ENCODE measurements at regions not wholly inside any gene's neighbourhood (a gene's known extent, or its start where the extent isn't known, plus 50 kb on each side); places are given as distances from the start of the nearest gene placed in this dataset.
"Not testable (repeated sequence)": the region's sequence is repeated elsewhere in the genome, so short reads cannot be mapped to it uniquely, and the experiment has no call there.

DNA sequence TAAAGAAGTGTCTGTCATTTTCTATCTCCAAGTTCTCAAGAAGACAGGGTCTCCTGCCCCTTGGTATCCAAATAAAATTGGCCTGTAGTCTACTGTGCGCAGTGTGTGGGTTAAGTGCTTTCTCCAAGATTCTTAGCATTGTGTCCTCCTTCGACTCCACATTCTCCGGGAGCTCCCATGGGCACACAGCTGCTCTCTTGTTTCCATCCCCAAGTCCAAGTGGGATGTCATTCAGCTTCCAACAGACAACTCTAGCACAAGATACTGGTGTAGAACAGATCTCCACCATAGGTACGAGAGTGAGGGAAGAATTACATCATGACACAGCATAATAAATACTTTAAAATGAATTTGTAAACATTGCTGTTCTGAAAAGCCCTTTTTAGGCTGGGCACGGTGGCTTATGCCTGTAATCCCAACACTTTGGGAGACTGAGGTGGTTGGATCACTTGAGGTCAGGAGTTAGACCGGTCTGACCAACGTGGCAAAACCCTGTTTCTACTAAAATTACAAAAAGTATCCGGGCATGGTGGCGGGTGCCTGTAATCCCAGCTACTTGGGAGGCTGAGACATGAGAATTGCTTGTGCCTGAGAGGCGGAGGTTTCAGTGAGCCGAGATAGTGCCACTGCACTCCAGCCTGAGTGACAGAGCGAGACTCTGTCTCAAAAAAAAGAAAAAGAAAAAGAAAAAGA, 196.2 kb downstream of the C9orf152 start:
- no peak for DNase-seq (ENCODE audit: low read depth in 2 of 2, low spot score in 1 of 2)

DNA sequence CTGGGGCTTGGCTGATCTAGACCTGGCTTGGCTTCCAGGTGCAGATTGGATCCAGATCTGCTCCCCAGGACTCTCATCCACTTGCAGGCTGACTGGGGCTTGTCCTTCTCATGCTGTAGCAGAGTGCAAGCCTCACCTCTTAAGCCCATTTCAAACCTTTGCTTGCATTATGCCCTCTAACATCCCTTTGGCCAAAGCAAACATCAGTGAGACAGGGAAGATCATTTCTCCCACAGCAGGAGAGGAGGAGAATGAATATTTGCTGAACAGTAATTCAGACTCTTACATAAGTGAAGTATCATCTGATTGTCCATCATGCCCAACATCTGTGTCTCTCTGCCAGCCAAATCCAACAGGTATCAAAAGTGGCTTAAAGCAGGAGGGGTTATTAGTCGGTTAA, 194.9 kb downstream of the C9orf152 start:
- no peak for DNase-seq (ENCODE audit: low read depth in 2 of 2, low spot score in 1 of 2)

DNA sequence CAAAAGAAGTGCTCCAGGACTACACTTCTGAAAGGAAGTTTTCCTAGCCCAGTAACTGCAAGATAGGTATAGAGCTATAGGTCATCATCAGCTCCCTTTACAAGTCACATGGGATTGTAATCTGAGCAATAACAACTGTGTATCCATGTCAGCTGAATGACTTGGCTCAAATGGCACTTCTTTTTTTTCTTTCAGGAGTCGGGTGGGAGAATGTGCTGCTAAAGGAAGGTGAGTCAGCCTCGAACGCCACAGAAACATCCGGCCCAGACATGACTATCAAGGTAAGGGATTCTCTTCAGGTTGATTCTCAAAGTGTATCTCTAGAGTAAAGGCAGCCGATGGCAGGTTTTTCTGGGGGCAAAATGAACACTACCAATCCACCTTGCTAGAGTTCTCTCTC, 192.2 kb downstream of the C9orf152 start:
- no peak for DNase-seq (ENCODE audit: low read depth in 2 of 2, low spot score in 1 of 2)

DNA sequence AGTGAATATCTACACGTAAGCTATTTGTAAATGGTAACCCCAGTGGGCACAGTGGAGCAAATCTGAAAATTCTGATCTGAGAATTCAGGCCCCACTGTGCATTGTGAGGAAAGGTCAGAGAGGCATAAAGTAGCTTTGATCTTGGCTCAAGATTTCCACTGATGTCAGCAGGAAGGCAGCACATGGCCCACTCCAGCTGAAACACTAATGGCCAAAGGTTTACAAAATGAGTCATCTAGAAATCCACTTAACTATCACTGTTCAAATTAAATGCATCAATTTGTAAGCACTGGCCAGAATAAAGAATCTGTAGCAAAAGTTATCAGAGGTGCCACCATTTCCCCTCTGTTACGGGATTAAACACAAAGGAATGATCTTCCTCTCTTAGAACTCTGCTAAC, 191.6 kb downstream of the C9orf152 start:
- DNase-seq (ENCODE audit: low read depth in 2 of 2, low spot score in 1 of 2), result no peak

DNA sequence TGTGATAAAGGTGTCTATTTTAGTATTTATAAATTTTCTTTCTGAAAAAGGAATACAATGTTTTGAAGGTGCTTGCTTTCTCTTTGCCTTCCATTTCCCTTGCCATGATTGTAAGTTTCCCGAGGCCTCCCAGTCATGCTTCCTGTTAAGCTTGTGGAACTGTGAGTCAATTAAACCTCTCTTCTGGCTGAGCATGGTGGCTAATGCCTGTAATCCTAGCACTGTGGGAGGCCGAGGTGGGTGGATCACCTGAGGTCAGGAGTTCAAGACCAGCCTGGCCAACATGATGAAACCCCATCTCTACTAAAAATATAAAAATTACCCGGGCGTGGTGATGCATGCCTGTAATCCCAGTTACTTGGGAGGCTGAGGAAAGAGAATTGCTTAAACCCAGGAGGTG, 187.7 kb downstream of the C9orf152 start:
- not testable (repeated sequence) for DNase-seq (ENCODE audit: low read depth in 2 of 2, low spot score in 1 of 2)

DNA sequence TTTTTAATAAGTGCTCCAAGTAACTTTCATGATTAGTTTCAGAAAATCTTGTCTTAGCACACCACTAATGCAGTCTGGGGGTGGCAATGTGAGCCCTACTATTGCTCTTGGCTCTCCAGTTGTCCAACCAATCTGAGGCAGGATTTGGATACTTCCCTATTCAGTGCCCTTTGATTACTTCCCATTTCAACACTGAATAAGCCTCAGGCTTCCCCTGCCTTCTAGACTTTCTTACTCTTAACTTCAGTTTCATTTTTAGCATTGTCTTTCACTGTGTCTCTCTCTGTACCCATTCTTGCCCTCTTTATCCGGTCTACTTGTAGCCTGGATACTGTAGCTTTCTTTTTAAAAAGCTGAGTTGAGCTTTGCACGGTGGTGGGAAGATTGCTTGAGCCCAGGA, 186.1 kb downstream of the C9orf152 start:
- no peak for DNase-seq (ENCODE audit: low read depth in 2 of 2, low spot score in 1 of 2)

DNA sequence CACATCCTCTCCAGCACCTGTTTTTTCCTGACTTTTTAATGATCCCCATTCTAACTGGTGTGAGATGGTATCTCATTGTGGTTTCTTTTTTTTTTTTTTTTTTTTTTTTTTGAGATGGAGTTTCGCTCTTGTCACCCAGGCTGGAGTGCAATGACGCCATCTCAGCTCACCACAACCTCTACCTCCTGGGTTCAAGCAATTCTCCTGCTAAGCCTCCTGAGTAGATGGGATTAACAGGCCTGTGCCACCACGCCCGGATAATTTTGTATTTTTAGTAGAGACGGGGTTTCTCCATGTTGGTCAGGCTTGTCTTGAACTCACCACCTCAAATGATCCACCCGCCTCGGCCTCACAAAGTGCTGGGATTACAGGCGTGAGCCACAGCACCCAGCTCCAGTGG, 184.7 kb downstream of the C9orf152 start:
- DNase-seq (ENCODE audit: low read depth in 2 of 2, low spot score in 1 of 2), result not testable (repeated sequence)

DNA sequence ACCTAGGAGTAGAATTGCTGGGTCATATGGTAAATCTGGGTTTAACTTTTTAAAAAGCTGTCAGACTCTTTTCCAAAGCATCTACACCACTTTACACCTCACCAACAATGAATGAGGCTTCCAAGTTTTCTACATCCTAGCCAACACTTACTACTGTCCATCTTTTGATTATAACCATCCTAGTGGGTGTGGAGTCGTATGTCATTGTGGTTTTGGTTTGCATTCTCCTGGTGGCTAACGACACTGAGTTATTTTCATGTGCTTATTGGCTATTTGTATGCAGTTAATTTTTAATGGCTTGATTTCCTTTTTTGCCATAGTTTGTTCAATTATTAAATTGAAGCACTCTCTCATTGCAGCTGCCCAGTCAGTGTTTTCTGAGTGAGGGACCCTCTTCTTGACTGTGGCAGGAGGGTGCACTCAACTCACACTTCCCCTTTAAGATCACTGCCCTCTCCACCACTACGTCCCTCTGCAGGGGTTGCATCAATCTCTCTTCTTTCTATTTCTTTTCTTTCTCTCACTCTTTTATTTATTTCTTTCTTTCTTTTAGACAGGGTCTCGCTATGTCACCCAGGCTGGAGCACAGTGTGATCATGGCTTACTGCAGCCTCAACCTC, 182.3 kb downstream of the C9orf152 start:
- no peak for DNase-seq (ENCODE audit: low read depth in 2 of 2, low spot score in 1 of 2)

DNA sequence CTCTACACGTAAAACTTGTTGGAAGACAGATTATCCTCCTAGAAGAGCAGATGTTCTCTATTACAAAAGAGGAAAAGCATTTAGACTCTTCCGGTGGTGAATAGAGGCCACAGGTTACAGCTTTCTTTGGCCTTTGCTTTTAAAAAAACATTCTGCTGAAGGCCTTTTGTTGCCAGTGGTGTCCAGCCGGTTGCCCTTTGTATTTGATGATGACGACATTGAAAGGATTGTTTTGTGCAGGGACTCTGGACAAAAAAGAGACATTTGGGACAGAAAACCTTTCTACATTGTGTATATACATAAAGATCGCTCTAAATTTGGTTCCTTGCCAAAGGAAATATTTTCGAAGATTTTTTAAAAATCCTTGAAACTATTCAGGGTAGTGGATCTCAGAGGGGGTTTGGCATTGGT, 180.3 kb downstream of the C9orf152 start:
- DNase-seq (ENCODE audit: low read depth in 2 of 2, low spot score in 1 of 2), result no peak

DNA sequence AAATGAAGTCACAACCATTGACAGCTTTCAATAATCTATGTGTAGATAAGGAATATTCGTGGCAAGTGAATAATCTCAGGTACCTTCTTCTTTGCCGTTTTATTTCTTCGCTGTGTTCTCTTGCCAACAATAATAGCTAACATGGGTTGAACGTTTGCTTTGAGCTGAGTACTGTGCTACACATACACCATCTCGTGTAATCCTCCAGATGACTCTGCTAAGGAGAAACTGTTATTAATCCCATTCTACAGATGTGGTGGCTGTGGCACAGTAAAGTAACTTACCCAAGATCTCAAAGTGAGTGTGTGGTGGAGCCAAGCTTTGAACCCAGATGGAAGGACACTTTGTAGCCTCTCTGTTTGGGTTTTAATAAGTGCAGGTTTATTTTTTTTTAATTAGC, 179.7 kb downstream of the C9orf152 start:
- DNase-seq (ENCODE audit: low read depth in 2 of 2, low spot score in 1 of 2), result no peak

DNA sequence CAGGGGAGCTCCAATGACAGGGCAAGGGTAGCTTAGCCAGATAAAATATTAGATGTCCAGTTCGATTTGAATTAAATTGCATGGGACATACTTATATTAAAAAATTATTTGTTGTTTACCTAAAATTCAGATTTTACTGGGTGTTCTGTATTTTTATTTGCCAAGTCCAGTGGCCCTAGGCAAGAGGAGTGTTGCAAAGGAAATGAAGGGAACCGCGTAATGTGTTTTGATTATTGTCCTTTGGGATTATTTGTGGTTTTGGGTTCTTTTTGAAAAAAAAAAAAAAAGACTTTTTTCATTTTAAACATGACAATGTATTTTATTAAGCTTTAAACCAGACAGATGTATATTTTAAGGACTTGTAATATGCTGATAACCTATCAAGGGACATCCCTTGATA, 179.3 kb downstream of the C9orf152 start:
- DNase-seq (ENCODE audit: low read depth in 2 of 2, low spot score in 1 of 2), result no peak

DNA sequence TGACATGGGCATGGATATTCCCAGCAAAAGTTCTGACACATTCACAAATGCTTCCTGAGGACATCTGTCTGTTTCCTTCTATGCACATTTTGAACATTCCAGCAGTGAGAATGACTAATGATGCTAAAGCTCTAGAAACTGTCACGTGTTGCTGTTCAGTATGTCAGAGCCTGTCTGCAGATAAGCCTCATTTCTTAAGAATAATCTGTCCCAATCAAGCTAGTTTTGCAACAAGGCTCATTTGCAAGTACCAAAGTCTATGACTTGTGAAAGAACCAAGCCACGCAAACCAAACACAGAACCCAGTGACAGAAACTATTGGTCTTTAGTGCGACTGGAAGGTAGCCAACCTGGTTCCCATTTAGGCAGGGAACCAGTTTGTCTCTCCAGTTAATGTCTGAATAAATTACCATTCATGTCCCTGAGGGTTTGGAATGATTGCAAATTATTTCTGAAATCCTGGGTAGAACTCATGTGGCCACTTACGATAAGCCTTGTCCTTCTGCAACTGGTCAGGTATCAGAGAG, 178.5 kb downstream of the C9orf152 start:
- DNase-seq (ENCODE audit: low read depth in 2 of 2, low spot score in 1 of 2), result no peak

DNA sequence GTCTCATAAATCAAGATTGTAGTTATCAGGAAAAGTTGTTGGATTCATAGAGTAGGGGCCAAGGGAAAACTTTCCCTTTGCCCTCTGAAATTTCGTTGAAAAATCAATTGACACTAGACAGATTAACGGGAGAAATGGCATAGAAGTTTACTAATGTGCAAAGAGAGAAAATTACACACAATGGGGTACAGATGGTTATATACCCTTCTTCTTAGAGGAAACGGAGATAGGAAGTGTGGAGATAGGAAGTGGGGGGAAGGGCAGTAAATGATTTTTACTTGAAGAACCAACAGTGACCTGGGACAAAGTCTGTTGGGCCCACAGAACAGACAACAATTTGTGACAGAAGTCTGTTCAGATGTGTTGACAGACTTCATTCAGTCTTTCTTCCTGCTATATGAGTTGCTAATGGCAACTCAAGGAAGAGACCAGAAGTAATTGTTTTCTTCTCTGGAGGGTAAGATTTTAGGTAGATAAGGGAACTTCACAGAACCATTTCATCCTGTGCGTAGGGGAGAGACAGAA, 177.9 kb downstream of the C9orf152 start:
- no peak for DNase-seq (ENCODE audit: low read depth in 2 of 2, low spot score in 1 of 2)

DNA sequence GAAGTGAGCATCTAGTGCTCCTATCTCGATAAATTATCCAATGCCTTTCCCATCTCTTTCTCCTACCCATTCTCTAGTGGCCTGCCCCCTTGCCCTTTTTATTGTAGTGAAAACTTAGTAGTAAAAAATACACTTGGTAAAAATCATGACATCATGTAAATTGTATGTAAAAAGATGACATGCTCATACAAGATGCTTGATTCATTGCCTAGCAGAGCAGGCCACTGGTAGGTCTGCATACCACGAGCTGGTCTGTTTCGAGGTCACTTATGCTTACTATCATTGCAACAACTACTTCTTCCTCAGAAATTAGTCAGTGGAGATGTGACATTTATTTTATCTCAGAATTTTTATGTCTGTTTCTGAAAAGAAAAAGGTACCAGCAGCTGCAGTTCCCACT, 177.3 kb downstream of the C9orf152 start:
- no peak for DNase-seq (ENCODE audit: low read depth in 2 of 2, low spot score in 1 of 2)

DNA sequence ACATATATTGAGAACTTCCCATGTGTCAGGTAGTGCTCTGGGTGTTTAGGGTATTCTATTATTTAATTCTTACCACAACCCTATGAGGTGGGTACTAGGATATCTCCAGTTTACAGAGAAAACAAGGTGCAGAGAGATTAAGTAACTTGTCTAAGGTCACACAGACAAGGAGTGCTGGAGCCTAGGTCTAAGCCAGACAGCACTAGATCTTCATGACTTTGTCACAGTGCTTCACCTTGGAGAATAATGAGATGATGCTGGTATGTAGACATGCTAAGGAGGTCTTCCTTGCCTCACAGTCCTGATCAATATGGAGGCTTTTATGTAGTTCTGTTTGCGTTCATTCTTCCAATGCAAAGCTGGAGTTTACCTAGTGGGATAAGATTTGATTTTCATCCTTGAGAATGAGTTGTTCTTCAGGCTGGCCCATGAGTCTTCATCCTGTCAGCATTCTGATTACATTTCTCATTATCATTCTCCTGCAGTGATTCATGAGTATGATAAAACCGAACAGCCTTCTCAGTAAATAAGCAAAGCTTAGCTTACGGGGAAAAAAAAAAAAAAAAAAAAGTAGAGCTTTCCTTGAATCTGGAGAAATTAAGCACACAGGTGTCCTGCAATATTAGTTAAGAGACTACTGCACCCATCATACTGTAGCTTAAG, 176.3 kb downstream of the C9orf152 start:
- no peak for DNase-seq (ENCODE audit: low read depth in 2 of 2, low spot score in 1 of 2)

DNA sequence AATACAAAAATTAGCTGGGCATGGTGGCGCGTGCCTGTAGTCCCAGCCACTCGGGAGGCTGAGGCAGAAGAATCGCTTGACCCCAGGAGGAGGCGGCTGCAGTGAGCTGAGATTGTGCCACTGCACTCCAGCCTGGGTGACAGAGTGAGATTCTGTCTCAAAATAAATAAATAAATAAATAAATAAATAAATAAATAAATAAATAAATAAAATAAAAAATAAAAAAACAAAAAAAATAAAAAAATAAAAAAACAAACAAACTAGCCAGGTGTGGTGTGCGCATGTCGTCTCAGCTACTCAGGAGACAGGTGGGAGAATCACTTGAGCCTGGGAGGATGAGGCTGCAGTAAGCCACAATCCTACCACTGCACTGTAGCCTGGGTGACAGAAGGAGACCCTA, 175.4 kb downstream of the C9orf152 start:
- not testable (repeated sequence) for DNase-seq (ENCODE audit: low read depth in 2 of 2, low spot score in 1 of 2)

DNA sequence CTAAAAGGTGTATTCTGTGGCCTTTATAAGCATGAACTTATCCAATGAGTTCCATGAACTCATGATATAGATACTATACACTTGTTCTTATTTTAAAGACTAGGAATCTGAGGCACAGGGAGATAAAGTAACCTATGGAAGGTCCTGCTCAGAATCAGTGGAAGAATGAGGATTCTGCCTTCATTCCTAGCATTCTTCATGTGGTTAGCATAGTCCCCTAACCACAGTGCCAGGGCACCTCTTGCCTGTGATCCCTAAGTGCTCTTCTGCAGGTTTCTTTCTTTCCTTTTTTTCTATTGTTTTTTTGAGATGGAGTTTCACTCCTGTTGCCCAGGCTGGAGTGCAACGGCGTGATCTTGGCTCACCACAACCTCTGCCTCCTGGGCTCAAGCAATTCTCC, 174.1 kb downstream of the C9orf152 start:
- no peak for DNase-seq (ENCODE audit: low read depth in 2 of 2, low spot score in 1 of 2)

DNA sequence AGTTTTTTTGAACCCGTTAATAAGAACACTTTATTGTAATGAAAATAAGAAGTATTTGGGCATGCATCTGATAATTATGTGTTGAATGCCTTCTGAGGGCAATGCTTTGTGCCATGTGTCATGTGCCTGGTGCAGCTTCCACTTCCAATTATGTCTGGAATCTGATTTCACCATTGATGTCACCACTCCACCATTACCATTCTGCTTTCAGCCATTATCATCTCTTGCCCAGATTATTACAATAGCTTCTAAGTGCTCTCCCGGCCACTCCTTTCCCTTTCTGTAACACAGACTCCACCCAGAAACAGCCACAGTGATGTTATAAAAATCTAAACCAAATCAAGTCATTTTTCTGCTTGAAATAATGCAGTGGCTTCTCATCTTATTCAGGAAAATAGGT, 171.7 kb downstream of the C9orf152 start:
- DNase-seq (ENCODE audit: low read depth in 2 of 2, low spot score in 1 of 2), result no peak

DNA sequence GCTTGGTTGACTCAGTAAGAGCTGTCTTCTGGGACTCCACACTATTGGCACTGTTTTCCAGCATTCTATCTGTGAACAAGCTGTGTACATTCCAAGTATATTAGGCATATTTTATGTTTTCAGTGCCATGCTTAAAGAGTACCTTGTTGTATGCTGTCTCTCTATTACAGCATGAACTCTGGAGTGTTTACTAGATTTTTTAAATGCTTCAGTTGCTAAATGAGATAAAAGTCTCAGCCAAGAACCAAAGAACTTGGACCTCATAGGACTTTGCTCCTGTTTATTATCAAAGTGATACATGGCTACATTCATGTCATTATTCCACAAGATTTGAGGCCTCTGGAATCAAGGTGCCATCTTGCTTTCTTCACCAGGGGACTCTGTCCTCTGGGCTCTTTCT, 167.2 kb downstream of the C9orf152 start:
- DNase-seq (ENCODE audit: low read depth in 2 of 2, low spot score in 1 of 2), result no peak

DNA sequence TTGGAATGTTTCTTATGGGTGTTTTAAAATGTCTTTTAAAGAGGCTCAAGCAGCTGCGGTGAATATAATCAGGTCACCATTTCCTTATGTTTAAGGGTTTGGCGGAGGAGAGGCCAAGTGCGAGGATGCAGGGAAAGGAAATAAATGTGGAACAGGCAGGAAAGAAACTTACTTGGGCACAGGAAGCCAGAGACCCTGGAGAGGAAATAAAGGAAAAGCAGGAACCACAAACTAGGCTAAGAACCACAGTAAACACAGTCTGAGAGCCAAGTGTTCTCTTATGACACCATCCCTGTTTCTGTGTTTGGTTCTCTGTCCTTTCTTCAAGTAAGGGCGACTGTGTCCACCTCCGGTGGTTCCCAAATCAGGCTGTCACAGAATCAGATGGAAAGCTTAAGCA, 166.5 kb downstream of the C9orf152 start:
- no peak for DNase-seq (ENCODE audit: low read depth in 2 of 2, low spot score in 1 of 2)

DNA sequence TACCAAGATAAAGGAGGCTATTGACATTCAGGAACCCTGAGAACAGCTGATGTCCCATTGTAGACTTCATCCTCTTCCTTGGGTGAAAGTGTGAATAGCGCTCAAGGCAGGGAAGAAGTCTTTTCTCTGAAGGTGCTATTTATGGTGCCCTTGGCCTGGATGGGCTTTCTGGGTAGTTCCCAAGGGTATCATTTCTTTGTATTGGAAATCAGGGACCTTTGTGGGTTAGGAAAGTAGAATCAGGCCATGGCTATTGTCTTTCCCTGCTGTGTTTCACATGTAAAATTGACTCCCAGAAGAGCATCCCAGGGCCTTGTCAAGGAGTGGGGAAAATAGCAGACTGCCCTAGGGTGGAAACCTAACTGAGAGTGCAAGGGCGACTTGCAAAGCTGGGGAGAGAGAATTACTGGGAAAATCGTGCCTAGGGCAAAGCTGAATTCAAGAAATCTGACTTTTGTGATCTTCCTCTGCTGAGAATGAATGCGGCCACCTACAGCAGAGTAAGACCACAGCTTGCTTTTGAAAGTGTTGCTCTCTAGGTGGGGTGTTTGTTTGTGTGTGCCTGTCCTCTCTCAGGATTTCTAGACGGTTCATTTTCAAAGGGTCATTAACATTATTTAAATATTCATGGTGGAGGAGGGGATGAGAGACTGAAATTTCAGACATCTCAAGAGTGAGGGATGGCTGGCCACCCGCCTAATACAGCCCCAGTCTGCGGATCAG, 160.6 kb downstream of the C9orf152 start:
- DNase-seq (ENCODE audit: low read depth in 2 of 2, low spot score in 1 of 2), result no peak

All from stimulated activated CD8-positive, alpha-beta memory T cell treated with anti-CD3 and anti-CD28 coated beads, Interleukin-4, amount 100 ng/mL, for 4 hours (primary cell).